GM18870 (cell line): ENCODE measurements at regions not wholly inside any gene's neighbourhood (a gene's known extent, or its start where the extent isn't known, plus 50 kb on each side); places are given as distances from the start of the nearest gene placed in this dataset.

Experiments used
- ATAC-seq: cut with Tn5 transposase; IDR thresholded peaks from one replicate; pipeline ENCODE4 v1.9.1; 2021; ENCODE audit warnings: moderate library complexity; ENCODE audit not compliant: unreplicated experiment

DNA sequence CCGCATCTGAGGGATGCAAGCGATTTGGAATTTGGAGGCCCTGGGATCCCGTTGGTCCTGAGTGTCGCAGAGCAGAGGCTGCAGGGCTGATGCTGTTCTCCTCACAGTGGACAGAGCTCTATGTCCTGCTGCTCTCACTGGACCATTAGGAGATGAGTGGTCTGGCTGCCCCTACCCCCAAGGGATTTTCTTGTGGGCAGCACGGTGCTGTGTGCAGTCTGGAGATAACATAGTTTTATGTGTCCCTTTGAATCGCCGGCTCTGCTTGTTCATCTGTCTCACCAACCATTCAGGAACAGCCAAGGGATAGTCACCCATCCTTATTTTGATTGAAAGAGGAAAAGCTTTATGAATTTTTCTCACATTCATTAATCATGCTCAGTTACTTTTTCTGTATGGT, 49.9 kb downstream of the CHRM3 start:
- ATAC-seq, result no peak

DNA sequence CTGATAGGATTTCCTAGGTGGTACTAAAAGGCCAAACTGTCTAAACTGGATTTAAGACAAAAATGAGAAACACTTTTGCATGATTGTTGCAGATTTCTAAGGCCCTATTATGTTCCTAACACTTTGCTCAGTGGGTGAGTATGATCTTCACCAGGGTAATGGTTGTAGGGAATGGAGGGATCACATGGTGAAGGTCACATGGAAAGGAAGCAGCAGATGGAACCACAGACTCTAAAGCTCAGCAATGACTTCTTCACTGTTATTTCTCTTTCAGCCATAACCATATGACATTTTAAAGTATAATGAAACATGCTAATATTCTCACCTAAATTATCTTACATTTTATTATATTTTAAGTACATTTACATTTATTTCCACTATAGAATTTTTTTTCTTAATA, 51.5 kb downstream of the CHRM3 start:
- ATAC-seq, result no peak

DNA sequence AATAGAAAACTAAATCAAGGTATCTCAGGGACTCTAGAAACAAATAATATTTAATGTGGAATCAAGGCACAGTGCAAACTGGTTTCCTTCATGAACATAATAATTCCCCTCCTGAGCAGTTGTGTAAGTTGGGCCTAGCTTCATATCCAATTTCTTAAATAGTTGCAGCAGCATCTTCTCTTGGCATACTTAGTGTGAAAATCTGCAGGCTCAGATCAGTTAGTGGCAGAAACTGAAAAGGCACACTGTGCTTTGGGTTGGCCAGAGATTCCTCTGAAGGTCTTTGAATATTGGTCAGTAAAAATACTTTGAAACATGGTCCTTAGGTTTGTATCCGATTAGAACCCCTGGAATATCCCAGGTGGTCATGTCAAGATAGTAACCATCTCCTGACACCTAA, 52.5 kb downstream of the CHRM3 start:
- no peak for ATAC-seq

DNA sequence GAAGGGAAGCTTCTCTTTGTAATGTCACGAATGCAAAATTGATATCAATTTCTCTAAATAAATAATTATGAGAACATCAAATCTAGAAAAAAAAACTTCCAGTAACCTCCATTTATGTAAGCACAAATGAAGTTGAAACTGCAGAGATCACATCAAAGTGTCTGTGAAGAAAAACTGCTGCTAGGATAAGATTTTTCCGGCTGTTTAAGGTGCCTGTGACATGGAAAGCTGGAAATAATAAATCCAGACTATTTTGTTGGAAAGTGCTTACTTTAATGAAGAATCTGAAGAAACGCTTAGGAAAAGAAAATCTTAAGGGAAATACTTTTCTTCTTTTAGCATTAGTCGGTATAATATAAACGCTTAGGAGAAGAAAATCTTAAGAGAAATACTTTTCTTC, 57.0 kb downstream of the CHRM3 start:
- no peak for ATAC-seq

DNA sequence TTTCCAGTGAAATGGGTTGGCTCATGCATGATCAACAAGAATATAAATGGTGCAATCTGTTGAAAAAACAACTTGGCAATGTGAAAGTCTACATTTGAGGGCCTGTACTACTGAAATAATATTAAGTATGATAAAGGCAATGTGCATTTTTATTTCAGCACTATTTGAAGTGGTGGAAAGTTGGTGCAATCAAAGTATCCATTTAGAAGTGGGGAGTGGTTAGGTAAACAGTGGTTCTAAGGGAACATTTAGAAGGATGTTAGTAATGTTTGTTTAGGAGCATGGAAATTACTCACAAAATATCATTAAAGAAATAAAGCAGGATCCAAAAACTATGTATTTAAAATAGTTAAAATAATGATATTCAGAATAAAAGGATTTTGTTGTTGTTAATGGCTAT, 60.2 kb downstream of the CHRM3 start:
- no peak for ATAC-seq

DNA sequence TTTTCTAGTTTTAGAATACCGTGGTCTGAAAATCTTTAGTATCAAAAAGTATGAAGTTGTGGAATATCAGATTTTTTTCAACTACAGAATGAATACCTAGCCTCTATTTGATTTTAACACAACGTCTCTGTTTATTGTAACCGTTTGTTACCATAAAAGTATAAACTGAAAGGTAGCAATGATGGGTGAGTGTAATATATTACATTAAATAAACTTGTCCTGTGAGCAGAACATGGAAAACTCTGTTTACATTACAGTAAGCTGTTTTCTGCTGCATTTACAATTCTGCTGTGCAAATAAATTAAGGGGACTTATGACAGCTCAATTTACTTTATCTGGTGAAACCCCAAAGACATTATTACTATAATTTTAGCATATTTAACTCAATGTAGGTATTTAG, 62.5 kb downstream of the CHRM3 start:
- ATAC-seq, result no peak

DNA sequence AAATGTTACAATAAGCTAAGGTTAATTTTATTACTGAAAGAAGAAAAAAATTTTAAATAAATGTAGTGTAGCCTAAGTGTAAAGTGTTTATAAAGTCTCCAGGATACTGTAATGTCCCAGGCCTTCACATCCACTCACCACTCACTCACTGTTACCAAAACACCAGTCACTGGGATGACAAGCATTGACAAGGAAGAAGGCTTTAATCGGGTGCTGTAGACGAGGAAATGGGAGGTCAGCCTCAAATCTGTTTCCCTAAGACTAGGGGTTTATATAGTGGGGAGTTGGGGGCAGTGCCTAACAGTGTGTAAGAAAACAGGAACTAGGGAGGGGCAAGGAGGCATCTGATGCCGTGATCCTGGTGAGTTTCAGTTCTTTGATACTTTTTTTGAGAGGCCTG, 69.4 kb downstream of the CHRM3 start:
- no peak for ATAC-seq

DNA sequence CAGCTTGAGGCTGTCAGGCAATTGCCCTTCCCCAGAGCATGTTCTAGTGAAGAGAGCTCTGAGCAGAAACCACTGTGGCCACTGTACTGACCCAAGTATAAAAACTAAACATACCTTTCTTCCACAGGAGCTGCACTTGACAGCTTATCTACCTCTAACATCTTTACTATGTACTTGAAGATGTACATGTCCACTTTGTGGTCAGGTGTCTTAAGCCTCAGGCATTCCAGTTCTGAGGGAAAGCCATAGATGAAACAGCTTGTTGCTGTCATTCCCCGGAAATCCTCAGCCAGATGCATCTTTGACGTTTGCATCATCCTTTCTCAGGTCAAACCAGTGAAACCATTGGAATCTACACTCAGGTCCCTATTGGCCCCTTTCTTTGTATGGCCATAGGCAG, 70.4 kb downstream of the CHRM3 start:
- ATAC-seq, result no peak

DNA sequence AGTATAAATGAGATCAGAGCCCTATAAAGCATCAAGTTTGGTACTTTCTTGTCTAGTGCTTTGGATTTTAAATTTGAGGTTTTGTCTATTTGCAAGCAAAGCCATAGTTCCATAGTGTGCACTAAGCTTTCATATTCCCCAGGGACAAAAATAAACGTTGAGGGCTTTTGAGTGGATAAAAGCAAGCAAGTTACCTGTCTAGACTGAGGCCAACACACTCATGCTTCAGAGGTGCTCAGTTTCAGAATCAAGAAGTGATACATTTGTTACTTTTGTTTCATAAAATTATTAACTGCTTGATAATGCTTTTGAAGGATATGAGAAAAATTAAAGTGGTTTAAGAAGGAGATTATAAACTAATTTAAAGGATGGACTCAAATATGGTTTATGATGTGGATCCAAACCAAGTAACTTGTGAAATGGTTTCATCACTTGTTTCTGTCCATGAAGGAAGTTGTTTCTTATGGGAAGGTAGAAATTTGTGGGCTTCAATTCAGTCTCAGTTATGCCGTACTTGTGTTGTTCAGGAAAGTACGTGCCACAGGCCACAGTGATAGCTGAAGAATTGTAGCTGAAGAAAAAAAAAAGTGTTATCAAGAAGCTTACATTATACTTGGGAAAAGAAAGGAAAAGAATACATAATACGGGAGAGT, 71.2 kb downstream of the CHRM3 start:
- peak; percentile 81 for ATAC-seq

DNA sequence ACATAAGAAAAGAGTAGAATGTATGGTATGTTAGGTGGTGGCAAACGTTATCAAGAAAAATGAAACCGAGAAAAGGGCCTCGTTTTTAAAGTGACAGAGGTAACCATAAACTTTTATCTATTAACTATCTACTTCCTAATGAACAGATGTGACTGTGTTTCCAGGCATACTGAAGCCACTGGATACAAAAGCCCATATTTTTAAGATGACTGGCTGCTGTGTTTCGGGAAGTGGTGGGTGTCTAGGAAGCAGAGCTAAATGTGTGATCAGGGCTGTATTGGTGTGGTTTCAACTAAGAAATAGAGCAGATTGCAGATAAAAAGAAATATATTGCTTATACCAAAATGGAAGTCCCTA, 71.8 kb downstream of the CHRM3 start:
- peak; percentile 73 for ATAC-seq

DNA sequence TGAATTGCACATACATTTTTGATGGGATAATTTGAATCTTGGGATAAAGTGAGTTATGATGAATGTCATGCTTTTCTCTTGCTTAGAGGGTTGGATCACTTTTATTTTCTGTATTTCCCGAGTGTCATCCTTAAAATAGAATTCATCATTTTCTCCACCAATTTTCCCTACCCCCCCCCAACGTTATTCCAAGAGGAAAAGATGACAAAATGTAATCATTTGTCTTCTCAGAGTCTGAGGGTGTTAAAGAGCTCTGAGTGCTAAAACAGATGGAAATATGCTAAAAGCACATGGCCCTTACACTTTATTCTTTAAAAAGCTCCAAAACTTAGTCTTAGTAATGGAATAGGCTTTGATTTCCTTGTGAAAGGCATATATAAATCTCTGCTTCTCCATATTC, 81.4 kb downstream of the CHRM3 start:
- no peak for ATAC-seq

DNA sequence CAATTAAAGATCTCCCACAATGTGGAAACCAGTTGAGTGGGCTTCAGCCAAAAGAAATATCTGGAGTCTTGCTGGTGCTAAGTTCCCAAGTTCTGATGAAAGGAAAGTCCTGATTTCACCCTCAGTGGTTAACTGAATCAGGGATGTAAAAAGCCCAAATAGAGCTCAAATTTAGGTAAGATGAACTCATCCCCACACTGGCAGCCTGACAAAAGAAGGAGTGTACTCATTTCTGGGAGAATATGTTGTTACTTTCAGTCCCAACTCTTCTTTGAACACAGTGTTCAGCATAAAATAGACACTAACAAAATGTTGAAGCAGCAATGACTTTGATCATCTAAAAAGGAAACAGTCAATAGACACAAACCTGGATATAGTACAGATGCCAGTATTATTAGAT, 91.7 kb downstream of the CHRM3 start:
- ATAC-seq, result no peak

DNA sequence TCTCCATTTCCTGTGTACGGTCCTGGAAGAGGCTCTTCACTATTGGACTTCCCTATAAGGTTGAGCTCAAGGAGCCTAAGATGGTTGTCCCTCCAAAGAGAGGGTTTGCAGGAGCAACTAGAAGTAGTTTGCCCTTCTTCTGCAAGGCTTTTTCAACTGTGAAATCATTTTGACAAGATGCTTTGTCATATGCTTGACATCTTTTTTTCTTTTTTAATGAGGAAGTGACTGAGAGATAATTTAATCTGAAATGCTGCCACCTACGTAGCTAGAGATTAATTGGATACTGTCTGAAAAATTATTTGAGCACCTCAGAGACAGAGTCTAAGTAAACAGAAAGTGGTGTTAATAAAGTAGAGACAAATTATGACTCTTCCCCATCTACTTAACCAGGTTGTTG, 97.0 kb downstream of the CHRM3 start:
- no peak for ATAC-seq

DNA sequence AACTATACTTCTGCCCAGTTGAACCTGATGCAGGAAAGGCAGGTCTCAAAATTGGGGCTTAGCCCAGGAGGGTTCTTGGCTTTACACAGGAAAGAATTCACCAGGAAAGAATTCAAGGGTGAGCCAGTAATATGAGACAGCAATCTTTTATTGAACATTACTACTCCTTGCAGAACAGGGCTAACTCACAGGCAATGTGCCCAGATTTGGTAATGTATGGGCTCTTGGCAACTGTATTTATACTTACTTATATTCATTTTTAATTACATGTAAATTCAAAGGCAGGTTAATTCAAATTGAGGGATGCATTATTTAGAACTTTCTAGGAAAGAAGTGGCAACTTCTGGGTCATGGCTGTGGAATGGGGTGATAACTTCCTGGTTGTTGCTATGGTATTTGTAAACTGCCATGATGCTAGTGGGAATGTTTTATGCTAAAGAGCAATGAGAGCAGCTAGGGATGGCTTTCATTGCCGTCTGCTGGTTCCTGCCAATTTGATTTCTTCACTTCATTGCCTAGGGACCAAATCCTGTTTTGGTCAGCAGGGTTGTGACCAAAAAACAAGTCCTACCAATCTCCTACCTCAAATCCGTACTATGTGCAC, 107.5 kb downstream of the CHRM3 start:
- ATAC-seq, result no peak

DNA sequence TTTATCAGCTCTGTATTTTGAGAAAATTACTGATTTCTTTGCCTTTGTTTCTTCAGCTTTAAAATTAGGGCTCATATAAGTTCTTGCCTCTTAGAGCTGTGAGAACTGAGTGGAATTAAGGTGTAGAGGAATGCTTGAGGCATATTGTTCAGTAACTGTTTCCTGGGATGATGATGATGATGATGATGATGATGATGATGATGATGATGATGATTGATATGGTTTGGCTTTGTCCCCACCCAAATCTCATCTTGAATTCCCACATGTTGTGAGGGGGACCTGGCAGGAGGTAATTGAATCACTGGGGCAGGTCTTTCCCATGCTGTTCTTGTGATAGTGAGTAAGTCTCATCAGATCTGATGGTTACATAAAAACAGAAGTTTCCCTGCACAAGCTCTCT, 118.7 kb downstream of the CHRM3 start:
- ATAC-seq, result no peak

DNA sequence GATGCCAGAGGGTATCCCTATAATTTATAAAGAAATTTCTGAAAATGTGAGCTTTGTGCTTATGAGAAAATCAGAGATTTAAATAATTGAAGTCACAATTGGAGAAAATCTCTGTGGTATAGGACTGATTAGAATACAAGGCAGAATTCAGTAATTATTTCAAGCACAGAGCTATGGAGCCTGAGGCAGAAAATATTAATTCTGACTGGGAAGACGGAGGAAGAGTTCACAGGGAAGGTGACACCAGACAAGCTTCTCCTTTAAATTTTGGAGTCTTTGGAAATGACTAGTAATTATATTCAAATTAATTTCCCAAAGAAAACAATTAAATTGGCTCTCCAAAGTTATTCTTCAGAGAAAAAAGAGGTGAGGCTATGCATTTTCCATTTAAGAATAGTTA, 121.5 kb downstream of the CHRM3 start:
- no peak for ATAC-seq

DNA sequence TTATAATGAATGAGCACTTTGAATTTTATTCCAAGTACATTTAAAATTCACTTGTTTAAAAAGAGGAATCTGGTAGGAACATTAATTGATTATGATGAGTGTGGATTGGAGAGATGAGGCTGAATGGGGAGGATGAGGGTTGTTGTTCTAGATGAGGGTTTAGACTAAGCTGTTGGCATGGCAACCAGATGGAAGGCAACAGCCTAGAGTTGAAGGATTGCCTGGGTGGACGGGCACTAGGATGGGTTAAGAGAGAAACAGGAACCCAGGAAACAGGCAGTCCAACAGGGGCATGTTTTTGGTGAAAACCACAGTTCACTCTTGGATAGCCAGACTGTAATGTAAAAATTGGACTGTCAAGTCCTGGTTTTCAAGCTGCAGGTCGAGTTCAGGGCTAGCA, 125.5 kb downstream of the CHRM3 start:
- no peak for ATAC-seq

DNA sequence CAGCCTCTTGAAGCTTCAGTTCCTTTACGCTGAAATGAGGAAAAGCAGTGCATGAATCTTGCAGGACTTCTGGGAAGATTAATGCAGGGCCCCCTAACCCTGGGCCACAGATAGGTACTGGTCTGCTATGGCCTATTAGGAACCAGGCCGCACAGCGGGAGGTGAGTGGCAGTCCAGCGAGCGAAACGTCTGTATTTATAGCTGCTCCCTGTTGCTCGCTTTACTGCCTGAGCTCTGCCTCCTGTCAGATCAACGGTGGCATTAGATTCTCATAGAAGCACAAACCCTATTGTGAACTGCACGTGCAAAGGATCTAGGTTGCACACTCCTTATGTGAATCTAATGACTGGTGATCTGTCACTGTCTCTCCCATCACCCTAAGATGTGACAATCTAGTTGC, 130.2 kb downstream of the CHRM3 start:
- no peak for ATAC-seq

DNA sequence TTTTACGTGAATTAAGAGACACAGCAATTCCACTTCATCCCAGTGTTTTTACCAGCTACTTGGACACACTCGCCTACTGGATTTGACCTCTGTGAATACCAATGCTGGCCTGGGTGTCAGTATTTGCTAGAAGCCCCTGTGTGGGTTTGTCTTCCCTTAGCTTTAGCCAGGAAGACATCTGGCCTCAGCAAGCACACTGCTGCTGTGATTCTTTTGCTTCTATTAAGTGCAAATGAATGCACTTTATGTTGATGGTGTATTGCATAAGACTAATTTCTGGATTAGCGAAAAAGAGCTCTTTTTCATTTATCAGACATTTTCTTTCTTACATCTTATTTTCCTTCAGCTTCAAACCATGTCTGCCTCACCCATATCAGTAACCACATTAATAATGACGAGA, 140.0 kb downstream of the CHRM3 start:
- no peak for ATAC-seq

DNA sequence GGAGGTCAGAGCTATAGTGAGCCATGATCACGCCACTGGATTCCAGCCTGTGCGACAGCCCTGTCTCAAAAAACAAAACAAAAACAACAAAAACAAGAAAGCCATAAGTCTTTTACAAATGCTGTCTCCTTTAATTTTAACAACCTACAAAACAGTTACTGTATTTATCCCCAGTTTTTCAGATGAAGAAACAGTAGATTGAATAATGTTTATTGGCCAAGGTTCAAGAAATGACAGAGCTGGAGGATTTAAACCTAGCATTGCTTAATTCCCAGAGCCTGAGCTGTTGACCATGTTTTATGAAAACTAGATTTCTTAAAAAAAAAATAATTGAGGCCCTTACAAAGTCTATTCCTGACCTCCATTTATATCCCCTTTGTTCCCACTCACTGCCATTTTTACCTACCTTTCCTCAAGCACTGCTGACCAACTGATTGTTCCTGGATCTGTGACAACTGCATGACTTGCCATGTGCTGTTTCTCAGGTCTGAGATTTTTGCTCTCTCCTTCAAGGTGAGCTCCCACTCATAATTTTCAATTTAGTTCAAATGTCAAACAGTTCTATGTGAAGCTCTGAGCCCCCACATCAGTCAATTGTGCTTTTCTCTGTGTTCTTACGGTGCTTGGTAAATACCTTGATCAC, 140.8 kb downstream of the CHRM3 start:
- ATAC-seq, result no peak

DNA sequence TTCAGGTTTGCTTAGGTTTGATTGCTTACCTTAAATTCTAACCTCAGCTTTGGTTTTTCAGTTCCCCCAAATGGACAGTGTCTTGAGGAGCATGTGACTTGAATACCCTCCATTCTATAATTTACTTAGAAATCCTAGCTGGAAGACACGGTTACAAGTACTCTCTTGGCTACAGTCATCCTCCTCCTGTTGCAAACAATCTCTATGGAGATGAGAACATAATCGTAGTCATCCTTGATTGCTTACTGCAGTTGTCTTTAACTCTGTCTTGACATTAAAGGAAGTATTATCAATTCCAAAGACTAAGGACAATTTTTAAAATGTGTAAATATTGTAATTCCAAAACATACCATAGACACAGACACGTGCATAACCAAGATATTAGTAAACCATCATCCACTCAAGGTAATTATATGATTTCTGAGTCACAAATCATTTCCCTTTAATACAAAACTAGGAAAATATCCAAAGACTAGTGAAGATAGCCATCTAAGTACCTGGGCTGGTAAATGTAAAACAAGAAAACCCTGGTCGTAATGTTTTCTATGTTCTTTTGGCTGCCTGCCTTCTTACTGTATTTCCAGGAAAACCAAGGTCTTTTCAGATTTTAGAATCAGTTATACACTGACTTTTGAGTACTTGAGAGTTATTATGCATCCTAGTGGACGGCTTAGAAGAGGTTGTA, 149.9 kb downstream of the CHRM3 start:
- no peak for ATAC-seq

DNA sequence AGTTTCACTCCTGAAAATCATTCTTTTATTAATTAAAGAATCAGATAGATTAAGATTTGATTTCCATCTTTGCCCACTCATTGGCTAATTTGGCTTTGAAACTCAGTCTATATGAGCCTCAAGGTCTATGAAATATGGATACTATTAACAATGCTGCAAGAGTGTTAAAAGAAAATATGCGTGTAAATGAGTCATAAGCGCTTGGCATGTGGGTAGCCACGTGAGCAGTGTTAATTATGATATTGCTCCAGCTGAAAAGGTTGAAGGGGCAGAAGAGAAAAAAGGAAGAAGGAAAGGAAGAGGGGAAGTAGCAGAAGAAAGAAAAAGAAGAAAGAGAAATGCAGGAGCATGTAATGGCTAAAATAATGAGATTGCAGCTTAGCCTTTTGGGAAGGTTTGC, 151.4 kb downstream of the CHRM3 start:
- no peak for ATAC-seq
